Central memory CD8-positive, alpha-beta T cell (primary cell): ENCODE measurements at regions not wholly inside any gene's neighbourhood (a gene's known extent, or its start where the extent isn't known, plus 50 kb on each side); places are given as distances from the start of the nearest gene placed in this dataset.

Source experiments
- ATAC-seq: fragments of 150-1000 bp; cut with Tn5 transposase; replicated peaks from 2 replicates; pipeline ENCODE4 v1.10.0; 2022; ENCODE audit warnings: mild to moderate bottlenecking, moderate FRiP score, moderate number of reproducible peaks; ENCODE audit not compliant: poor library complexity, severe bottlenecking; ENCODE audit errors: extremely low read depth
- DNase-seq, 2 donors: peaks; one replicate each; pipeline ENCODE4 v3.0.0; 2021; ENCODE audit warnings: low spot score in 2 of 2
- H3K27ac Mint-ChIP-seq: one replicate; pipeline ENCODE4 v1.8.0; 2022; ENCODE audit warnings: low read depth, mild to moderate bottlenecking, moderate library complexity, mixed read lengths
- H3K27me3 Mint-ChIP-seq: one replicate; pipeline ENCODE4 v1.8.0; 2022; ENCODE audit warnings: mixed read lengths
- H3K36me3 Mint-ChIP-seq: one replicate; pipeline ENCODE4 v1.8.0; 2022; ENCODE audit warnings: mild to moderate bottlenecking, moderate library complexity, mixed read lengths; ENCODE audit not compliant: insufficient read depth
- H3K4me1 Mint-ChIP-seq: one replicate; pipeline ENCODE4 v1.8.0; 2022; ENCODE audit warnings: mixed read lengths
- H3K4me3 Mint-ChIP-seq: one replicate; pipeline ENCODE4 v1.8.0; 2022; ENCODE audit warnings: mild to moderate bottlenecking, moderate library complexity, mixed read lengths
- H3K9me3 Mint-ChIP-seq: one replicate; pipeline ENCODE4 v1.8.0; 2022; ENCODE audit warnings: mixed read lengths

- H3K27me3 Mint-ChIP-seq: peaks cover 8% of the 10 kb centered on the region
- no peaks in the 10 kb centered on the region for H3K36me3 Mint-ChIP-seq
Measured at GRCh38 chr4:185881430-185881829, 69.4 kb upstream of the SORBS2 start.

GRCh38 chr4:185883591-185883990, 71.6 kb upstream of the SORBS2 start:
- Mint-ChIP-seq H3K4me3 (no peak overlapping the region), H3K9me3 (peaks cover 3% of the 10 kb centered on the region), H3K36me3 (no peaks in the 10 kb centered on the region), H3K27me3 (peaks cover 4% of the 10 kb centered on the region), H3K4me1 (no peaks in the 10 kb centered on the region), H3K27ac (no peak overlapping the region)
- ATAC-seq: no peak
- DNase-seq: no peak

More at GRCh38 chr4:185881430-185881829, 69.4 kb upstream of the SORBS2 start:
- Mint-ChIP-seq H3K9me3 (peaks cover 4% of the 10 kb centered on the region), H3K4me1 (no peaks in the 10 kb centered on the region), H3K4me3 (no peak overlapping the region), H3K27ac (no peak overlapping the region)
- no peak for DNase-seq
- no peak for ATAC-seq

- no peak overlapping the region for H3K4me3 Mint-ChIP-seq
- H3K9me3 Mint-ChIP-seq: peaks cover 6% of the 10 kb centered on the region
- no peaks in the 10 kb centered on the region for H3K36me3 Mint-ChIP-seq
- H3K4me1 Mint-ChIP-seq: no peaks in the 10 kb centered on the region
- no peak for DNase-seq
- H3K27me3 Mint-ChIP-seq: no peaks in the 10 kb centered on the region
- H3K27ac Mint-ChIP-seq: no peak overlapping the region
- no peak for ATAC-seq
Measured at GRCh38 chr4:185885075-185885474, 73.1 kb upstream of the SORBS2 start.

- Mint-ChIP-seq H3K36me3 (no peaks in the 10 kb centered on the region), H3K27me3 (no peaks in the 10 kb centered on the region), H3K27ac (no peak overlapping the region), H3K4me1 (no peaks in the 10 kb centered on the region), H3K4me3 (no peak overlapping the region), H3K9me3 (peaks cover 6% of the 10 kb centered on the region)
- ATAC-seq (no peak), DNase-seq (no peak)
Measured at GRCh38 chr4:185885604-185886003, 73.6 kb upstream of the SORBS2 start.

GRCh38 chr4:185886832-185887524, 75.0 kb upstream of the SORBS2 start:
- Mint-ChIP-seq H3K4me1 (no peaks in the 10 kb centered on the region), H3K36me3 (no peaks in the 10 kb centered on the region), H3K9me3 (peaks cover 6% of the 10 kb centered on the region), H3K4me3 (no peak overlapping the region), H3K27me3 (peaks cover 3% of the 10 kb centered on the region), H3K27ac (no peak overlapping the region)
- DNase-seq: no peak
- ATAC-seq: no peak

- Mint-ChIP-seq H3K36me3 (no peaks in the 10 kb centered on the region), H3K27me3 (peaks cover 19% of the 10 kb centered on the region), H3K9me3 (peaks cover 6% of the 10 kb centered on the region), H3K4me3 (no peak overlapping the region), H3K4me1 (no peaks in the 10 kb centered on the region), H3K27ac (no peak overlapping the region)
- DNase-seq: no peak
- ATAC-seq: no peak
Measured at GRCh38 chr4:185888676-185889075, 76.7 kb upstream of the SORBS2 start.

GRCh38 chr4:185889585-185889984, 77.6 kb upstream of the SORBS2 start:
- Mint-ChIP-seq H3K27ac (no peak overlapping the region), H3K36me3 (no peaks in the 10 kb centered on the region), H3K4me3 (no peak overlapping the region), H3K9me3 (peaks cover 6% of the 10 kb centered on the region), H3K27me3 (peaks cover 19% of the 10 kb centered on the region), H3K4me1 (no peaks in the 10 kb centered on the region)
- no peak for DNase-seq
- no peak for ATAC-seq

GRCh38 chr4:185890196-185890595, 78.2 kb upstream of the SORBS2 start:
- no peak overlapping the region for H3K27ac Mint-ChIP-seq
- no peak for ATAC-seq
- no peak for DNase-seq
- peaks cover 19% of the 10 kb centered on the region for H3K27me3 Mint-ChIP-seq
- H3K9me3 Mint-ChIP-seq: peaks cover 6% of the 10 kb centered on the region
- no peaks in the 10 kb centered on the region for H3K4me1 Mint-ChIP-seq
- no peaks in the 10 kb centered on the region for H3K36me3 Mint-ChIP-seq
- no peak overlapping the region for H3K4me3 Mint-ChIP-seq

GRCh38 chr4:185892165-185892564, 80.2 kb upstream of the SORBS2 start:
- no peak overlapping the region for H3K4me3 Mint-ChIP-seq
- H3K4me1 Mint-ChIP-seq: no peaks in the 10 kb centered on the region
- H3K9me3 Mint-ChIP-seq: peaks cover 6% of the 10 kb centered on the region
- no peak for ATAC-seq
- no peaks in the 10 kb centered on the region for H3K36me3 Mint-ChIP-seq
- no peak for DNase-seq
- H3K27me3 Mint-ChIP-seq: peaks cover 19% of the 10 kb centered on the region
- no peak overlapping the region for H3K27ac Mint-ChIP-seq

GRCh38 chr4:185893500-185893899, 81.5 kb upstream of the SORBS2 start:
- Mint-ChIP-seq H3K36me3 (no peaks in the 10 kb centered on the region), H3K9me3 (peaks cover 6% of the 10 kb centered on the region), H3K27ac (no peak overlapping the region), H3K4me3 (no peak overlapping the region), H3K4me1 (no peaks in the 10 kb centered on the region), H3K27me3 (peaks cover 19% of the 10 kb centered on the region)
- no peak for ATAC-seq
- DNase-seq: no peak

GRCh38 chr4:185894481-185894880, 82.5 kb upstream of the SORBS2 start:
- DNase-seq: no peak
- Mint-ChIP-seq H3K27ac (no peak overlapping the region), H3K4me1 (no peaks in the 10 kb centered on the region), H3K4me3 (no peak overlapping the region), H3K36me3 (no peaks in the 10 kb centered on the region), H3K9me3 (peaks cover 3% of the 10 kb centered on the region), H3K27me3 (peaks cover 19% of the 10 kb centered on the region)
- ATAC-seq: no peak

GRCh38 chr4:185895351-185895750, 83.4 kb upstream of the SORBS2 start:
- ATAC-seq: no peak
- H3K27me3 Mint-ChIP-seq: peaks cover 19% of the 10 kb centered on the region
- no peak overlapping the region for H3K4me3 Mint-ChIP-seq
- no peaks in the 10 kb centered on the region for H3K4me1 Mint-ChIP-seq
- H3K36me3 Mint-ChIP-seq: no peaks in the 10 kb centered on the region
- no peaks in the 10 kb centered on the region for H3K9me3 Mint-ChIP-seq
- DNase-seq: no peak
- H3K27ac Mint-ChIP-seq: no peak overlapping the region

- H3K4me1 Mint-ChIP-seq: no peaks in the 10 kb centered on the region
- H3K27ac Mint-ChIP-seq: no peak overlapping the region
- ATAC-seq: no peak
- no peak overlapping the region for H3K4me3 Mint-ChIP-seq
- no peak for DNase-seq
- no peaks in the 10 kb centered on the region for H3K36me3 Mint-ChIP-seq
- peaks cover 19% of the 10 kb centered on the region for H3K27me3 Mint-ChIP-seq
- H3K9me3 Mint-ChIP-seq: no peaks in the 10 kb centered on the region
Measured at GRCh38 chr4:185895866-185896265, 83.9 kb upstream of the SORBS2 start.
